ENCODE measurements at regions not wholly inside any gene's neighbourhood (a gene's known extent, or its start where the extent isn't known, plus 50 kb on each side); places are given as distances from the start of the nearest gene placed in this dataset.

DNA sequence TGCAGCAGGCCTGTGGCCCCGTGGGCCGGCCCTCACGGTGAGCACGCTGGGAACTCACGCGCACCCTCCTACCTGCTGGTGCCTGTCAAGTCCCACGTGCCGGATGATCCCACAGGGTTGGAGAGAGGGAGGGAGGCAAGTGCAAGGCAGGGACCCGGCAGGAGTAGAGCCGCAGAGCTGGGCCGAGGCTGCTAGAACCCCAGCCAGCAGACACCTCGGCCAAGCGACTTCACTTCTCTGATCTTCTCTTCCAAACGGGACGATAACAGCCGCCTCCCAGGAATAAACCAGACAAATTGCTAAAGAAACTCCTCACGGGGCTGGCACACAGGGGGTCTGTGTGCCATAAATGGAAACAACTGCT lies 1232.8 kb downstream of the TBC1D22A start:
- TF ChIP-seq CTCF (IDR thresholded peaks at IDR 0.05; ENCODE audit: low read depth, low read length, poor library complexity, severe bottlenecking) (no peak), EZH2phosphoT487 (IDR thresholded peaks at IDR 0.05; ENCODE audit: borderline replicate concordance, low read length) (no peak)
- H3K4me1 ChIP-seq (ENCODE audit: control insufficient read depth, low read length) = peaks cover 17% of the 10 kb centered on the region
- H3K27ac ChIP-seq (ENCODE audit: low read depth, low read length) = no peak overlapping the region
- no peak overlapping the region for H3K4me2 ChIP-seq (ENCODE audit: low read length)
- no peak overlapping the region for H3K4me3 ChIP-seq (ENCODE audit: low read length)
- no peaks in the 10 kb centered on the region for H4K20me1 ChIP-seq (ENCODE audit: control insufficient read depth, insufficient read depth, low read depth, low read length)
- no peaks in the 10 kb centered on the region for H3F3A ChIP-seq (ENCODE audit: control insufficient read depth, insufficient read depth)
- H3K9me3 ChIP-seq (ENCODE audit: control insufficient read depth, insufficient read depth, low read length) = no peaks in the 10 kb centered on the region
- no peaks in the 10 kb centered on the region for H3K27me3 ChIP-seq (ENCODE audit: control insufficient read depth, low read length)
- no peaks in the 10 kb centered on the region for H3K79me2 ChIP-seq (ENCODE audit: control insufficient read depth, low read length)
- H3K36me3 ChIP-seq (ENCODE audit: control insufficient read depth, low read length) = no peaks in the 10 kb centered on the region
- H3K9me2 ChIP-seq (replicated peaks; ENCODE audit: control insufficient read depth, low read length) = no peaks in the 10 kb centered on the region

GRCh38 chr22:47994601-47995263 lies 1232.3 kb downstream of the TBC1D22A start:
- no peaks in the 10 kb centered on the region for H3K9me2 ChIP-seq (replicated peaks; ENCODE audit: control insufficient read depth, low read length)
- H4K20me1 ChIP-seq (ENCODE audit: control insufficient read depth, insufficient read depth, low read depth, low read length) = no peaks in the 10 kb centered on the region
- H3K27me3 ChIP-seq (ENCODE audit: control insufficient read depth, low read length) = no peaks in the 10 kb centered on the region
- H3F3A ChIP-seq (ENCODE audit: control insufficient read depth, insufficient read depth) = no peaks in the 10 kb centered on the region
- no peak overlapping the region for H3K27ac ChIP-seq (ENCODE audit: low read depth, low read length)
- TF ChIP-seq EZH2phosphoT487 (IDR thresholded peaks at IDR 0.05; ENCODE audit: borderline replicate concordance, low read length) (no peak), CTCF (IDR thresholded peaks at IDR 0.05; ENCODE audit: low read depth, low read length, poor library complexity, severe bottlenecking) (no peak)
- no peaks in the 10 kb centered on the region for H3K79me2 ChIP-seq (ENCODE audit: control insufficient read depth, low read length)
- H3K9me3 ChIP-seq (ENCODE audit: control insufficient read depth, insufficient read depth, low read length) = no peaks in the 10 kb centered on the region
- H3K4me2 ChIP-seq (ENCODE audit: low read length) = no peak overlapping the region
- H3K4me1 ChIP-seq (ENCODE audit: control insufficient read depth, low read length) = peaks cover 17% of the 10 kb centered on the region
- no peak overlapping the region for H3K4me3 ChIP-seq (ENCODE audit: low read length)
- H3K36me3 ChIP-seq (ENCODE audit: control insufficient read depth, low read length) = no peaks in the 10 kb centered on the region

DNA sequence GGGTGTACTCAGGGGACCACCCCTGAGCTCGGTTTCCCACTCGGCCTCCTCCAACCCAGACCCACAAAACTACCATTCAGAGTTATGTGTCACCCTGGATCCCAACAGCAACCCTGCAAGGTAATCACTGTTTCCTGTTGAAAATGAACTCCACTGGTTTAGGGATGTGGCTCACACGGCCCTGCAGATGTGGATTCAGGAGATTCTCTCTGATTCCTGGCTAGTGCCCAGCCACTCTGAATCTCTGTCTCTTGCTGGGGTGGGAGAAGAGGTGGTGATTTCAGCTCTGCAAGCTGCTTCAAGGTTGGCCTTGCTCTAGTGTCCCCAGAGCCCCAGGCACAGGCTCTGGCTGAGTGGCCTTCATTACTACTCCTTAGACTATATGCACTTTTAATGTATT lies 1231.6 kb downstream of the TBC1D22A start:
- Histone ChIP-seq H3F3A (ENCODE audit: control insufficient read depth, insufficient read depth) (no peaks in the 10 kb centered on the region), H3K27ac (ENCODE audit: low read depth, low read length) (no peak overlapping the region), H3K9me3 (ENCODE audit: control insufficient read depth, insufficient read depth, low read length) (no peaks in the 10 kb centered on the region), H3K36me3 (ENCODE audit: control insufficient read depth, low read length) (no peaks in the 10 kb centered on the region), H3K4me3 (ENCODE audit: low read length) (no peak overlapping the region), H3K9me2 (replicated peaks; ENCODE audit: control insufficient read depth, low read length) (no peaks in the 10 kb centered on the region), H4K20me1 (ENCODE audit: control insufficient read depth, insufficient read depth, low read depth, low read length) (no peaks in the 10 kb centered on the region), H3K4me1 (ENCODE audit: control insufficient read depth, low read length) (peaks cover 17% of the 10 kb centered on the region), H3K27me3 (ENCODE audit: control insufficient read depth, low read length) (no peaks in the 10 kb centered on the region), H3K79me2 (ENCODE audit: control insufficient read depth, low read length) (no peaks in the 10 kb centered on the region), H3K4me2 (ENCODE audit: low read length) (no peak overlapping the region)
- TF ChIP-seq CTCF (IDR thresholded peaks at IDR 0.05; ENCODE audit: low read depth, low read length, poor library complexity, severe bottlenecking) (no peak), EZH2phosphoT487 (IDR thresholded peaks at IDR 0.05; ENCODE audit: borderline replicate concordance, low read length) (no peak)
